ENCODE measurements at regions not wholly inside any gene's neighbourhood (a gene's known extent, or its start where the extent isn't known, plus 50 kb on each side); places are given as distances from the start of the nearest gene placed in this dataset.

GRCh38 chr3:181630853-181631252, 80.9 kb upstream of the SOX2 start:
- no peak for TF ChIP-seq CTCF (IDR thresholded peaks at IDR 0.05; ENCODE audit: borderline replicate concordance, extremely low read depth, low read length, poor library complexity, severe bottlenecking)
- no peak for TF ChIP-seq EZH2 (IDR thresholded peaks at IDR 0.05; ENCODE audit: borderline replicate concordance, low read depth, low read length, severe bottlenecking)
